Neural progenitor cell (in vitro differentiated cells): ENCODE measurements at regions not wholly inside any gene's neighbourhood (a gene's known extent, or its start where the extent isn't known, plus 50 kb on each side); places are given as distances from the start of the nearest gene placed in this dataset.

Experiments used
- EZH2 ChIP-seq: fragments of 200-600 bp; sonication (generic); IDR thresholded peaks from 2 replicates; pipeline ENCODE4 v1.6.1; 2017; ENCODE audit warnings: antibody characterized with exemption, mild to moderate bottlenecking, moderate library complexity
- EZH2phosphoT487 ChIP-seq: fragments of 200-600 bp; sonication (generic); IDR thresholded peaks from 2 replicates; pipeline ENCODE4 v1.6.1; 2017; ENCODE audit warnings: antibody characterized with exemption
- TF ChIP-seq, protein P1 (sequence below): fragments of 200-600 bp; sonication (generic); IDR thresholded peaks from 2 replicates; pipeline ENCODE4 v1.5.1; 2017; ENCODE audit warnings: antibody characterized with exemption, mild to moderate bottlenecking

DNA sequence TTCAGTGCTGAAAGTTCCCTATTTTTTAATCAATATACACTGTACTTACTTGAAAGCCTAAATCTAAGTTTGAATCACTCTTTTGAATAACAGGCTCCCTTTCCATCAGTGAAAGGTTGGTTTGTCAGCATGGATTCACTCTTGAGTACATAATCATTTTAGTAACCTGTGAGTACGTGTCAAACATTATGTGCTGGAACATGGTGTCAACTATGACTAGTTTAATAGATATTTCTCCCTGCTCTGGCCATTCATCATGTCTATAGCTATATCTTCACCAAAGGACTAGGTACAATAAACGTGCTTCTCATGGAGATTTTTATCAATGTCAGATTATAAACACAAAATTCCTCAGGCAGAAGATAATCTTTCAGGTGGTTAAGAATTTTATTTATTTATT lies 61.7 kb upstream of the MDFIC start:
- TF ChIP-seq, protein P1, sequence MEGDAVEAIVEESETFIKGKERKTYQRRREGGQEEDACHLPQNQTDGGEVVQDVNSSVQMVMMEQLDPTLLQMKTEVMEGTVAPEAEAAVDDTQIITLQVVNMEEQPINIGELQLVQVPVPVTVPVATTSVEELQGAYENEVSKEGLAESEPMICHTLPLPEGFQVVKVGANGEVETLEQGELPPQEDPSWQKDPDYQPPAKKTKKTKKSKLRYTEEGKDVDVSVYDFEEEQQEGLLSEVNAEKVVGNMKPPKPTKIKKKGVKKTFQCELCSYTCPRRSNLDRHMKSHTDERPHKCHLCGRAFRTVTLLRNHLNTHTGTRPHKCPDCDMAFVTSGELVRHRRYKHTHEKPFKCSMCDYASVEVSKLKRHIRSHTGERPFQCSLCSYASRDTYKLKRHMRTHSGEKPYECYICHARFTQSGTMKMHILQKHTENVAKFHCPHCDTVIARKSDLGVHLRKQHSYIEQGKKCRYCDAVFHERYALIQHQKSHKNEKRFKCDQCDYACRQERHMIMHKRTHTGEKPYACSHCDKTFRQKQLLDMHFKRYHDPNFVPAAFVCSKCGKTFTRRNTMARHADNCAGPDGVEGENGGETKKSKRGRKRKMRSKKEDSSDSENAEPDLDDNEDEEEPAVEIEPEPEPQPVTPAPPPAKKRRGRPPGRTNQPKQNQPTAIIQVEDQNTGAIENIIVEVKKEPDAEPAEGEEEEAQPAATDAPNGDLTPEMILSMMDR: no peak
- no peak for TF ChIP-seq EZH2
- no peak for TF ChIP-seq EZH2phosphoT487
